OCI-LY1 (cell line): ENCODE measurements at regions not wholly inside any gene's neighbourhood (a gene's known extent, or its start where the extent isn't known, plus 50 kb on each side); places are given as distances from the start of the nearest gene placed in this dataset.
"Not testable (repeated sequence)": the region's sequence is repeated elsewhere in the genome, so short reads cannot be mapped to it uniquely, and the experiment has no call there.

Source experiments
- H2AFZ ChIP-seq: fragments of 200-600 bp; sonication (generic), shearing (Covaris generic); 2 replicates; pipeline ENCODE4 v1.6.0; 2014; ENCODE audit warnings: antibody characterized with exemption, mild to moderate bottlenecking, low read length
- H3F3A ChIP-seq: fragments of 200-600 bp; sonication (generic), shearing (Covaris generic); 2 replicates; pipeline ENCODE4 v1.6.0; 2014; ENCODE audit warnings: mild to moderate bottlenecking, antibody characterized with exemption, low read length, moderate library complexity; ENCODE audit not compliant: insufficient read depth
- H3K27ac ChIP-seq: fragments of 200-600 bp; sonication (generic); 2 replicates; pipeline ENCODE4 v1.5.1; 2014; ENCODE audit warnings: low read length, mixed run types, mild to moderate bottlenecking, low read depth; ENCODE audit not compliant: poor library complexity, severe bottlenecking
- H3K27me3 ChIP-seq: fragments of 200-600 bp; sonication (generic); 2 replicates; pipeline ENCODE4 v1.6.0; 2014; ENCODE audit warnings: antibody characterized with exemption, mild to moderate bottlenecking, low read length, moderate library complexity; ENCODE audit not compliant: insufficient read depth
- H3K36me3 ChIP-seq: fragments of 200-600 bp; sonication (generic); 2 replicates; pipeline ENCODE4 v1.6.1; 2014; ENCODE audit warnings: mild to moderate bottlenecking, antibody characterized with exemption, low read length, moderate library complexity, mixed read lengths; ENCODE audit not compliant: insufficient read depth
- H3K4me1 ChIP-seq: fragments of 200-600 bp; sonication (generic); 2 replicates; pipeline ENCODE4 v1.5.1; 2014; ENCODE audit warnings: mild to moderate bottlenecking, low read length, moderate library complexity; ENCODE audit not compliant: insufficient read depth, severe bottlenecking
- H3K4me2 ChIP-seq: fragments of 200-600 bp; sonication (generic), shearing (Covaris generic); 2 replicates; pipeline ENCODE4 v1.6.1; 2014; ENCODE audit warnings: low read length
- H3K4me3 ChIP-seq: fragments of 200-600 bp; sonication (generic); 2 replicates; pipeline ENCODE4 v1.5.1; 2014; ENCODE audit warnings: low read length, low read depth, mild to moderate bottlenecking, mixed read lengths; ENCODE audit not compliant: poor library complexity, severe bottlenecking
- H3K79me2 ChIP-seq: fragments of 200-600 bp; shearing (Covaris generic); 2 replicates; pipeline ENCODE4 v1.6.1; 2016; ENCODE audit warnings: mixed run types, low read length, mixed read lengths; ENCODE audit not compliant: insufficient read depth
- H3K9ac ChIP-seq: fragments of 200-600 bp; sonication (generic), shearing (Covaris generic); 2 replicates; pipeline ENCODE4 v1.6.1; 2014; ENCODE audit warnings: mild to moderate bottlenecking, low read length, mixed read lengths
- H3K9me2 ChIP-seq: fragments of 200-600 bp; sonication (generic), shearing (Covaris generic); 2 replicates; pipeline ENCODE4 v1.6.1; 2014; ENCODE audit warnings: low read depth, mild to moderate bottlenecking, low read length, mixed read lengths
- H3K9me3 ChIP-seq: fragments of 200-600 bp; shearing (Covaris generic); 2 replicates; pipeline ENCODE4 v1.6.1; 2014; ENCODE audit warnings: low read length, mixed read lengths
- H4K20me1 ChIP-seq: fragments of 200-600 bp; sonication (generic), shearing (Covaris generic); 2 replicates; pipeline ENCODE4 v1.6.0; 2016; ENCODE audit warnings: mild to moderate bottlenecking, low read length; ENCODE audit not compliant: insufficient read depth
- CTCF ChIP-seq: fragments of 200-600 bp; sonication (generic), shearing (Covaris generic); IDR thresholded peaks from 2 replicates; pipeline ENCODE4 v1.5.1; 2017; ENCODE audit warnings: mild to moderate bottlenecking, antibody characterized with exemption, low read length, moderate library complexity, mixed read lengths

GRCh38 chr2:131831450-131832208, 303.9 kb downstream of the CCDC74A start:
- H3K9me2 ChIP-seq, H3K79me2 ChIP-seq, H3K9me3 ChIP-seq, H2AFZ ChIP-seq, H4K20me1 ChIP-seq, H3K36me3 ChIP-seq, H3K27ac ChIP-seq, H3F3A ChIP-seq, H3K27me3 ChIP-seq: not testable (repeated sequence)
- Histone ChIP-seq H3K4me2 (peak overlapping the region; percentile 83), H3K4me1 (peaks cover 15% of the 10 kb centered on the region), H3K4me3 (peak overlapping the region; percentile 76), H3K9ac (peak overlapping the region; percentile 70)
- peak; percentile 76 for TF ChIP-seq CTCF

- peak overlapping the region; percentile 76 for H3K4me3 ChIP-seq
- not testable (repeated sequence) for H2AFZ ChIP-seq, H3K79me2 ChIP-seq, H3K9me2 ChIP-seq, H3K9me3 ChIP-seq, H3F3A ChIP-seq, H3K27me3 ChIP-seq, H3K27ac ChIP-seq, H4K20me1 ChIP-seq, H3K36me3 ChIP-seq, H3K9ac ChIP-seq
- H3K4me2 ChIP-seq = peak overlapping the region; percentile 83
- H3K4me1 ChIP-seq = peaks cover 15% of the 10 kb centered on the region
Measured at GRCh38 chr2:131832209-131832780, 304.6 kb downstream of the CCDC74A start.

- not testable (repeated sequence) for H3K9me3 ChIP-seq, H2AFZ ChIP-seq, H4K20me1 ChIP-seq, H3K27ac ChIP-seq, H3F3A ChIP-seq, H3K9ac ChIP-seq, H3K27me3 ChIP-seq, H3K4me2 ChIP-seq, H3K4me3 ChIP-seq, H3K79me2 ChIP-seq, H3K36me3 ChIP-seq, H3K9me2 ChIP-seq
- peaks cover 15% of the 10 kb centered on the region for H3K4me1 ChIP-seq
Measured at GRCh38 chr2:131832917-131833316, 305.2 kb downstream of the CCDC74A start.

- H3K36me3 ChIP-seq, H4K20me1 ChIP-seq, H3K9me2 ChIP-seq: not testable (repeated sequence)
Measured at GRCh38 chr2:131833367-131834202, 305.9 kb downstream of the CCDC74A start.

GRCh38 chr2:131834203-131835020, 306.7 kb downstream of the CCDC74A start:
- peaks cover 15% of the 10 kb centered on the region for H3K4me1 ChIP-seq
- H3K27ac ChIP-seq, H3K9me3 ChIP-seq, H3K27me3 ChIP-seq, H3K4me3 ChIP-seq, H2AFZ ChIP-seq, H3K9me2 ChIP-seq, H3K36me3 ChIP-seq, H3K79me2 ChIP-seq, H3F3A ChIP-seq, H3K9ac ChIP-seq, H4K20me1 ChIP-seq, H3K4me2 ChIP-seq: not testable (repeated sequence)

More at GRCh38 chr2:131833367-131834202, 305.9 kb downstream of the CCDC74A start:
- not testable (repeated sequence) for H2AFZ ChIP-seq, H3K4me2 ChIP-seq, H3K4me3 ChIP-seq, H3K79me2 ChIP-seq, H3K9me3 ChIP-seq, H3K27ac ChIP-seq, H3F3A ChIP-seq, H3K9ac ChIP-seq, H3K27me3 ChIP-seq
- peaks cover 15% of the 10 kb centered on the region for H3K4me1 ChIP-seq

GRCh38 chr2:131835022-131835421, 307.3 kb downstream of the CCDC74A start:
- not testable (repeated sequence) for H4K20me1 ChIP-seq, H3K36me3 ChIP-seq, H3K4me3 ChIP-seq, H3F3A ChIP-seq, H3K4me2 ChIP-seq, H3K27ac ChIP-seq, H2AFZ ChIP-seq, H3K79me2 ChIP-seq, H3K9me2 ChIP-seq, H3K27me3 ChIP-seq, H3K9ac ChIP-seq, H3K9me3 ChIP-seq
- H3K4me1 ChIP-seq = peaks cover 15% of the 10 kb centered on the region
